SK-N-MC (cell line): ENCODE measurements at regions not wholly inside any gene's neighbourhood (a gene's known extent, or its start where the extent isn't known, plus 50 kb on each side); places are given as distances from the start of the nearest gene placed in this dataset.

Experiments used
- DNase-seq: peaks from one replicate; pipeline ENCODE4 v3.0.0-alpha.2; 2011; ENCODE audit warnings: low read depth, low spot score
- H3K27ac ChIP-seq: fragments of 200-600 bp; sonication (generic); 2 replicates; pipeline ENCODE4 v1.5.1; 2016; ENCODE audit warnings: mixed run types
- H3K36me3 ChIP-seq: fragments of 200-600 bp; sonication (generic); 2 replicates; pipeline ENCODE4 v1.6.1; 2017; ENCODE audit warnings: antibody characterized with exemption, low read length, mixed read lengths; ENCODE audit not compliant: insufficient read depth
- H3K4me3 ChIP-seq: fragments of 200-600 bp; sonication (generic); 2 replicates; pipeline ENCODE4 v1.5.1; 2016
- H3K9ac ChIP-seq: fragments of 200-600 bp; sonication (generic); 2 replicates; pipeline ENCODE4 v1.8.0; 2017; ENCODE audit warnings: mixed run types, mixed read lengths; ENCODE audit not compliant: insufficient read length
- H3K9me3 ChIP-seq: fragments of 200-600 bp; sonication (generic); 2 replicates; pipeline ENCODE4 v1.6.1; 2017; ENCODE audit warnings: low read depth, mild to moderate bottlenecking, antibody characterized with exemption, low read length, moderate library complexity, mixed read lengths
- EZH2 ChIP-seq: fragments of 200-600 bp; sonication (generic); IDR thresholded peaks from one replicate; pipeline ENCODE4 v1.6.1; 2017; ENCODE audit warnings: antibody characterized with exemption
- FOXP2 ChIP-seq: optimal IDR thresholded peaks from 2 replicates; pipeline ENCODE3; 2011; ENCODE audit warnings: mild to moderate bottlenecking, moderate library complexity; ENCODE audit not compliant: insufficient read depth; ENCODE audit errors: extremely low read length, control extremely low read depth
- POLR2AphosphoS5 ChIP-seq: IDR thresholded peaks from 2 replicates; pipeline ENCODE4 v1.6.1; 2012; ENCODE audit warnings: mild to moderate bottlenecking, low read depth, low read length, borderline replicate concordance

DNA sequence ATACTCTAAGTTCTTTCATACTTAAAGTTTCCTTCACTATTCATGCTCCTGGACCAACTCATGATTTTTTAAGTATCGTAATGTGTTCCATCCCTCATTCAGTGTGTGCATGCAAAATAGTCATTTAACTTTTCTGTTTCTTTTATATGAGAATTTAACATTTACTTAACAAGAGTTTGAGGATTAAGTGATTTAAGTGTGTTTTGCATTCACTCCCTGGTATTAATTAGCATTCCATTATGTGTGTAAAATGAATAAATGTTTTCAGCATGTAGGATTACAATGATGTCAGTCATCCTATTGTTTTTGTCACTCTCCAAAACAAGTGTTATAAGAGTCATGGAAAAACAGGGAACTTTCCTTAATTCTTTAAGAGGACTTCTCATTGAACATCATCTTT is 457.7 kb downstream of the IPMK start:
- Histone ChIP-seq H3K9me3 (no peaks in the 10 kb centered on the region), H3K9ac (no peak overlapping the region), H3K4me3 (no peak overlapping the region), H3K36me3 (no peaks in the 10 kb centered on the region), H3K27ac (no peak overlapping the region)
- no peak for TF ChIP-seq FOXP2
- TF ChIP-seq EZH2: no peak
- TF ChIP-seq POLR2AphosphoS5: no peak
- DNase-seq: no peak

DNA sequence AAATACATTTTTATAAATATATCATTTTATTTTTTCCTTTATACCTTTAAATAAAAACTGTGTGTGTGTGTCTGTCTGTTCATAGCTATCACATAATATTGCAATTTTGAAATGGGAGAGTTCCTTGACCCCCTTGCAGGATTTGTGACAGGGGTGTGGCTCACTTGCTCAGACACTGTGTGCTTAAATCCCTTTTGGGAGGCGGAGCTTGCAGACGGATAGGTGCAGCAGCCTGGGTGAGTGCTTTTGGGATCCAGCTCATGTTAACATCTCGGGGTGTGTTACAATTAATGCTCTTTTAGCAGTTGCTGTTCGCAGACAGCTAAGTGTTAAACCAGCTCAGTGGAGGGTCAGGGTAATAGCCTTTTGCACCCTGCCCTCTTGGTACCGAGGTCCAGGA is 459.8 kb downstream of the IPMK start:
- Histone ChIP-seq H3K9me3 (no peaks in the 10 kb centered on the region), H3K36me3 (no peaks in the 10 kb centered on the region), H3K4me3 (no peak overlapping the region), H3K27ac (no peak overlapping the region), H3K9ac (no peak overlapping the region)
- no peak for TF ChIP-seq POLR2AphosphoS5
- no peak for TF ChIP-seq EZH2
- TF ChIP-seq FOXP2: no peak
- no peak for DNase-seq

DNA sequence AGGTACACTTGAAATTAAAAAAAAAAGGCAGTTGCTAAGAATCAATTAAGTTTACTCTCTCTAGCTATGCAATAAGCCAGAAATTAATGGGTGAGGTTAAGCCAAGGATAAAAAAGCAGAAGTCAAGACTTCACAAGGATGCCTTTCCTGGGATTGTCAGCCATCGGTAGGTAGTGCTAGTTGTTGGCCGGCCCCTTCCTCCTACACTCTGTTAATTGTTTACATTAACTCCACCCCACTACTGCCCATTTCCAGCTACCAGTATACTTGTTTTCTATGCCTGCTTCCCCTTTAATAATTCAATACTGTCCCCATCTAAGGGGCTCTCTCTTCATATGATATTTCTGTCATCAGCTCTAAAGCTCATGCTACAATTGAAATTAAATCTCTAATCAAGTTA is 461.0 kb downstream of the IPMK start:
- Histone ChIP-seq H3K9me3 (no peaks in the 10 kb centered on the region), H3K27ac (no peak overlapping the region), H3K9ac (no peak overlapping the region), H3K4me3 (no peak overlapping the region), H3K36me3 (no peaks in the 10 kb centered on the region)
- TF ChIP-seq FOXP2: no peak
- TF ChIP-seq POLR2AphosphoS5: no peak
- TF ChIP-seq EZH2: no peak
- DNase-seq: no peak

DNA sequence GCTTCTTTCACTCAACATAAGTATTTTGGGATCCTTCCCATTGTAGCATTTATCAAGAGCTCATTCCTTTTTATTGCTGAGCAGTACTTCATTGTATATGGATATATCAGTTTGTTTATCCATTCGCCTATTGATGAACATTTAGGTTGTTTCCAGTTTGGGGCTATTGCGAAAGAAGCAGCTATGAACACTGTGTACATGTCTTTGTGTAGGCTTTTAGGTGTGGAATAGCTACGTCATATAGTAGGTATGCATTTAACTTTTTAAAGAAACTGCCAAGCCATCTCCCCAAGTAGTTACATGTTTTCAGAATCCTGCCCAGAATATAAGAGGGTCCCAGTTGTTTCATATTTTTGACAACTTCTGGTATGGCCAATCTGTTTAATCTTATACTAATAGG is 468.1 kb downstream of the IPMK start:
- Histone ChIP-seq H3K4me3 (no peak overlapping the region), H3K9me3 (no peaks in the 10 kb centered on the region), H3K27ac (no peak overlapping the region), H3K9ac (no peak overlapping the region), H3K36me3 (no peaks in the 10 kb centered on the region)
- no peak for DNase-seq
- TF ChIP-seq EZH2: no peak
- no peak for TF ChIP-seq POLR2AphosphoS5
- TF ChIP-seq FOXP2: no peak

DNA sequence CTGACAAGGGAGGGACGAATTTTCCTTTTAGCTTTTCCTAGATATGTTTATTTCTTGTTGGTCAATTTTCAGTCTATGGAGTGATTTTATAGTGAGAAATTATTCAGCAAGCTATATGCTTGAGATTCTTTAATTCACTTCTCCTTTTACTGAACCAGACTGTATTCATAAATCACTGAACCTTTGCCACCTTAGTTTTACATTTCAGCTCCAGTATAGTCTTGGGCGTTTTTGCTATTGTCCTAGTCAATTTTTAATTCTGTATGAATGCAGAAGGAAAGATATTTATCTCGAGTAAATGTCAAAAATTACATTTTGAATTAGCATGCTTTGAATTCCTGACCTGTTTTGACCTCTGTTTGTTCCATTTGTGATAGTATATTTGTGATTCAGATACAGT is 468.9 kb downstream of the IPMK start:
- DNase-seq: no peak
- H3K4me3 ChIP-seq: no peak overlapping the region

DNA sequence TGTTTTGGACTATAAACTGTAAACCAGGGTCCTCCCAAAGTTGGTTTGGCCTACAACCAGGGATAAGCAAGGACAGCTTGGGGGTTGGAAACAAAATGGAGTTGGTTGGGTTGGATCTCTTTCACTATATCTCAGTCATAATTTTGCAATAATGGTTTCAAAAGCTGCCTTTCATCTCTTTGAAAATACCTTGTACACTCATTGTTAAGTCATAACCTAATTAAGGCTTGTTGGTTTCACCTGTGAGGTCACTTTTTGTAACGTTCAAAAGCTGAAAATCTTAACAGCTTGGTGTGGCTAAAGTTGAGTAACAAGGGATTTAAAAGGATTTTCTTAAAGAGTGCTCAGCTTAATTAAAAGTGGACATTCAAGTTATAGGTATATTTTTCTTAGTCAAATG is 476.1 kb downstream of the IPMK start:
- Histone ChIP-seq H3K36me3 (no peaks in the 10 kb centered on the region), H3K27ac (no peak overlapping the region), H3K9me3 (no peaks in the 10 kb centered on the region), H3K4me3 (no peak overlapping the region), H3K9ac (no peak overlapping the region)
- TF ChIP-seq POLR2AphosphoS5: no peak
- TF ChIP-seq FOXP2: no peak
- no peak for TF ChIP-seq EZH2
- no peak for DNase-seq

More for the DNA sequence above, 468.9 kb downstream of the IPMK start:
- Histone ChIP-seq H3K27ac (no peak overlapping the region), H3K9ac (no peak overlapping the region), H3K36me3 (no peaks in the 10 kb centered on the region), H3K9me3 (no peaks in the 10 kb centered on the region)
- TF ChIP-seq FOXP2: no peak
- TF ChIP-seq POLR2AphosphoS5: no peak
- no peak for TF ChIP-seq EZH2

DNA sequence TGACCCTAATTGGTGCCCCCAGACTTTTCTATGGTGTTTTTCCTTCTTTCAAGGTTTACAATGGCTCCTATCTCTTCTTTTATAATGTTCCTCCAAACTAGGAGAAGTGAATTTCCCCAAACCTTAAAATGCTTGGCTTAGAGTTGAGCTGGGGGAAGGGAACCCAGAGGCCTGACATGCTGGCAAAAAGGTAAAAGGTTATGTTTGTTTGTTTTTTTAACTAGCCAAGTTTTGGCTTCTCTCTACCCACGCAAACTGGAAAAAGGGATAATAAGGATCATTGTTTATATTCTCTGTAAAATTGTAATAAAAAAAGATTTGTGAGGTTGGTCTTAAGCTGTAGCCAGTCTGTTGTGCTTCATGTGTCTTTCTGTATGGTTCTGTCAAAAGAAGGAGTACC is 477.0 kb downstream of the IPMK start:
- Histone ChIP-seq H3K27ac (no peak overlapping the region), H3K4me3 (no peak overlapping the region), H3K9me3 (no peaks in the 10 kb centered on the region), H3K36me3 (no peaks in the 10 kb centered on the region), H3K9ac (no peak overlapping the region)
- no peak for TF ChIP-seq FOXP2
- no peak for TF ChIP-seq POLR2AphosphoS5
- no peak for TF ChIP-seq EZH2
- DNase-seq: no peak

DNA sequence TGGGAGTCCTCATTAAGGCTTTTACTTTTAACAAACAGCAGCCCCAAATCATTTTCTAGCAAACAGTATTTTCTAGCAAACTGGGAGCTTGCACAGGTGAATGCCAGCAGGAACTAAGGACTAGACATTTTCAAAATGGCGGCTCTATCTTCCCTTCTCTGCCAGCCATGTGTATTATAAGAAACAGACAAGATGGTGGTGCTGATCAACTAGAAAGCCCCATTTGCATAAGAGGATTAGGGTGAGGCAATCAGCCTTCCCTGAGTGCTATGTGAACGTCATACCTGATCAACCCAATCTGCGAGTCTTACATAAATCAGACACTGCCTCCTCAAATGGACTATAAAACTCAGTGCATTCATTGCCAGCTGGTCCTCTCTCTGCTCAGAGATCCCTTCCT is 479.6 kb downstream of the IPMK start:
- H3K4me3 ChIP-seq: no peak overlapping the region
- no peak overlapping the region for H3K9ac ChIP-seq
- DNase-seq: no peak
- no peaks in the 10 kb centered on the region for H3K36me3 ChIP-seq
- no peaks in the 10 kb centered on the region for H3K9me3 ChIP-seq
- TF ChIP-seq FOXP2 (no peak), EZH2 (no peak), POLR2AphosphoS5 (no peak)
- H3K27ac ChIP-seq: no peak overlapping the region
